Loucy (cell line): ENCODE measurements at regions not wholly inside any gene's neighbourhood (a gene's known extent, or its start where the extent isn't known, plus 50 kb on each side); places are given as distances from the start of the nearest gene placed in this dataset.

ENCODE experiments used
- H2AFZ ChIP-seq: fragments of 200-600 bp; sonication (generic); 2 replicates; pipeline ENCODE4 v1.6.0; 2016; ENCODE audit warnings: antibody characterized with exemption, mild to moderate bottlenecking, low read length, moderate library complexity
- H3F3A ChIP-seq: fragments of 200-600 bp; 2 replicates; pipeline ENCODE4 v1.6.0; 2016; ENCODE audit warnings: antibody characterized with exemption, low read depth, mild to moderate bottlenecking
- H3K27me3 ChIP-seq: fragments of 200-600 bp; sonication (generic); 2 replicates; pipeline ENCODE4 v1.6.1; 2014; ENCODE audit warnings: low read length, mild to moderate bottlenecking; ENCODE audit not compliant: insufficient read depth, poor library complexity, severe bottlenecking
- H3K36me3 ChIP-seq: fragments of 200-600 bp; sonication (generic); 2 replicates; pipeline ENCODE4 v1.6.1; 2016; ENCODE audit warnings: low read length; ENCODE audit not compliant: insufficient read depth
- H3K4me1 ChIP-seq: fragments of 200-600 bp; sonication (generic); 2 replicates; pipeline ENCODE4 v1.5.1; 2014; ENCODE audit warnings: low read length, mild to moderate bottlenecking; ENCODE audit not compliant: insufficient read depth, poor library complexity, severe bottlenecking
- H3K4me2 ChIP-seq: fragments of 200-600 bp; sonication (generic); 2 replicates; pipeline ENCODE4 v1.6.0; 2014; ENCODE audit warnings: antibody characterized with exemption, low read length, low read depth, mild to moderate bottlenecking; ENCODE audit not compliant: poor library complexity, severe bottlenecking
- H3K4me3 ChIP-seq: fragments of 200-600 bp; sonication (generic); 2 replicates; pipeline ENCODE4 v1.5.1; 2014; ENCODE audit warnings: low read length, mild to moderate bottlenecking, mixed read lengths; ENCODE audit not compliant: poor library complexity, severe bottlenecking
- H3K79me2 ChIP-seq: fragments of 200-600 bp; sonication (generic); 2 replicates; pipeline ENCODE4 v1.6.1; 2014; ENCODE audit warnings: low read length; ENCODE audit not compliant: insufficient read depth
- H3K9ac ChIP-seq: fragments of 200-600 bp; sonication (generic); 2 replicates; pipeline ENCODE4 v1.6.0; 2014; ENCODE audit warnings: mild to moderate bottlenecking, low read depth, low read length, moderate library complexity; ENCODE audit not compliant: poor library complexity, severe bottlenecking
- H3K9me2 ChIP-seq: fragments of 200-600 bp; sonication (generic); replicated peaks from 2 replicates; pipeline ENCODE4 v1.6.1; 2016; ENCODE audit warnings: low read depth, low read length, mixed read lengths
- H3K9me3 ChIP-seq: fragments of 200-600 bp; sonication (generic); 2 replicates; pipeline ENCODE4 v1.6.1; 2014; ENCODE audit warnings: mild to moderate bottlenecking, antibody characterized with exemption, low read length, low read depth; ENCODE audit not compliant: insufficient read depth
- H4K20me1 ChIP-seq: fragments of 200-600 bp; sonication (generic); 2 replicates; pipeline ENCODE4 v1.6.0; 2014; ENCODE audit warnings: antibody characterized with exemption, low read length, mild to moderate bottlenecking; ENCODE audit not compliant: insufficient read depth, poor library complexity, severe bottlenecking
- CTCF ChIP-seq: fragments of 200-600 bp; sonication (generic); conservative IDR thresholded peaks from 2 replicates; pipeline ENCODE4 v1.5.1; 2014; ENCODE audit warnings: mild to moderate bottlenecking, antibody characterized with exemption, low read length
- EZH2phosphoT487 ChIP-seq: fragments of 200-600 bp; IDR thresholded peaks from 2 replicates; pipeline ENCODE4 v1.6.1; 2018; ENCODE audit warnings: antibody characterized with exemption, mild to moderate bottlenecking, moderate library complexity, borderline replicate concordance

- TF ChIP-seq CTCF (no peak), EZH2phosphoT487 (no peak)
- no peaks in the 10 kb centered on the region for H3K9me3 ChIP-seq
- no peaks in the 10 kb centered on the region for H3F3A ChIP-seq
Observed at GRCh38 chr9:25282946-25283345, 395.3 kb downstream of the TUSC1 start.

GRCh38 chr9:25261445-25261844 is 416.8 kb downstream of the TUSC1 start:
- H3K4me2 ChIP-seq = no peak overlapping the region
- no peak for TF ChIP-seq EZH2phosphoT487
- TF ChIP-seq CTCF = no peak
- no peak overlapping the region for H3K9ac ChIP-seq
- H3K36me3 ChIP-seq = no peaks in the 10 kb centered on the region
- H3K9me2 ChIP-seq = no peaks in the 10 kb centered on the region
- H3K79me2 ChIP-seq = no peaks in the 10 kb centered on the region
- H3K27me3 ChIP-seq = no peaks in the 10 kb centered on the region
- no peaks in the 10 kb centered on the region for H4K20me1 ChIP-seq
- no peaks in the 10 kb centered on the region for H3K4me1 ChIP-seq
- H3K4me3 ChIP-seq = no peak overlapping the region
- H3K9me3 ChIP-seq = no peaks in the 10 kb centered on the region
- no peaks in the 10 kb centered on the region for H3F3A ChIP-seq
- no peak overlapping the region for H2AFZ ChIP-seq

More at GRCh38 chr9:25282946-25283345, 395.3 kb downstream of the TUSC1 start:
- no peaks in the 10 kb centered on the region for H3K36me3 ChIP-seq
- no peak overlapping the region for H3K9ac ChIP-seq
- no peaks in the 10 kb centered on the region for H4K20me1 ChIP-seq
- no peak overlapping the region for H3K4me3 ChIP-seq
- H2AFZ ChIP-seq = no peak overlapping the region
- no peaks in the 10 kb centered on the region for H3K79me2 ChIP-seq
- H3K27me3 ChIP-seq = no peaks in the 10 kb centered on the region
- no peaks in the 10 kb centered on the region for H3K4me1 ChIP-seq
- no peaks in the 10 kb centered on the region for H3K9me2 ChIP-seq
- H3K4me2 ChIP-seq = no peak overlapping the region

- H3K4me3 ChIP-seq = no peak overlapping the region
- TF ChIP-seq CTCF (no peak), EZH2phosphoT487 (no peak)
Observed at GRCh38 chr9:25260046-25260445, 418.2 kb downstream of the TUSC1 start.

More at GRCh38 chr9:25260046-25260445, 418.2 kb downstream of the TUSC1 start:
- Histone ChIP-seq H3K9ac (no peak overlapping the region), H3F3A (no peaks in the 10 kb centered on the region), H4K20me1 (no peaks in the 10 kb centered on the region), H3K4me1 (no peaks in the 10 kb centered on the region), H3K36me3 (no peaks in the 10 kb centered on the region), H3K79me2 (no peaks in the 10 kb centered on the region), H3K9me3 (no peaks in the 10 kb centered on the region), H3K9me2 (no peaks in the 10 kb centered on the region), H2AFZ (no peak overlapping the region), H3K27me3 (no peaks in the 10 kb centered on the region), H3K4me2 (no peak overlapping the region)
